ENCODE measurements at regions not wholly inside any gene's neighbourhood (a gene's known extent, or its start where the extent isn't known, plus 50 kb on each side); places are given as distances from the start of the nearest gene placed in this dataset.

DNA sequence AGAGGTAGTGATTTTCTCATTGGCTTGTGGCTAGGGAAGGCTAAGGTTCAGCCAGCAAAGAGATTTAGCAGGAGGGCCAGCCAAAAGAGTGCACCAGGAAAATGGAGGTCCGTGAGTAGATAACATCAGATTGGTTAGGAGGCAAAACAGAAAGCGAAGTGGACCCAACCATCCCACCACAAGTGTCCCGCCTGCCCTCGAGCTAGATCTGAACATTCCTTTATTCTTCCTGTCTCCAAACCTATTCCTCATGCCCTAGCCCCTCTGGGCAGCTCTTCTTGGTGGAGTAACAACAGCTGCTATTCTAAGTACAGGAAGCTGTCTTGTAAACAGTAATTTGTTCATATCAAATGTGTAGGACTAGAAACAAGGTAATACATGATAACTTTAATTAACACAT lies 85.7 kb upstream of the BET1 start:
- no peak overlapping the region for H3K27ac Mint-ChIP-seq (ENCODE audit: low read depth, unreplicated experiment)
- peaks cover 6% of the 10 kb centered on the region for H3K4me1 Mint-ChIP-seq (ENCODE audit: insufficient read depth, unreplicated experiment)
- H3K4me3 Mint-ChIP-seq (ENCODE audit: unreplicated experiment), result no peak overlapping the region
- DNase-seq (ENCODE audit: unreplicated experiment), result no peak
- POLR2A ChIA-PET, result no interaction called here
- CTCF ChIA-PET, result interaction anchor here (0.7 to 5.8 kb wide), 4 partner anchors 9 to 290 kb away, joined by 3 to 41 read pairs (median 6); no protein-coding TSS in a partner anchor
- H3K36me3 Mint-ChIP-seq (ENCODE audit: insufficient read depth, unreplicated experiment), result no peaks in the 10 kb centered on the region
- TF ChIP-seq, protein P1, sequence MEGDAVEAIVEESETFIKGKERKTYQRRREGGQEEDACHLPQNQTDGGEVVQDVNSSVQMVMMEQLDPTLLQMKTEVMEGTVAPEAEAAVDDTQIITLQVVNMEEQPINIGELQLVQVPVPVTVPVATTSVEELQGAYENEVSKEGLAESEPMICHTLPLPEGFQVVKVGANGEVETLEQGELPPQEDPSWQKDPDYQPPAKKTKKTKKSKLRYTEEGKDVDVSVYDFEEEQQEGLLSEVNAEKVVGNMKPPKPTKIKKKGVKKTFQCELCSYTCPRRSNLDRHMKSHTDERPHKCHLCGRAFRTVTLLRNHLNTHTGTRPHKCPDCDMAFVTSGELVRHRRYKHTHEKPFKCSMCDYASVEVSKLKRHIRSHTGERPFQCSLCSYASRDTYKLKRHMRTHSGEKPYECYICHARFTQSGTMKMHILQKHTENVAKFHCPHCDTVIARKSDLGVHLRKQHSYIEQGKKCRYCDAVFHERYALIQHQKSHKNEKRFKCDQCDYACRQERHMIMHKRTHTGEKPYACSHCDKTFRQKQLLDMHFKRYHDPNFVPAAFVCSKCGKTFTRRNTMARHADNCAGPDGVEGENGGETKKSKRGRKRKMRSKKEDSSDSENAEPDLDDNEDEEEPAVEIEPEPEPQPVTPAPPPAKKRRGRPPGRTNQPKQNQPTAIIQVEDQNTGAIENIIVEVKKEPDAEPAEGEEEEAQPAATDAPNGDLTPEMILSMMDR (IDR thresholded peaks at IDR 0.05; ENCODE audit: unreplicated experiment), result no peak
- BruUV-seq (replicated peaks), result no TSS peak
- no peaks in the 10 kb centered on the region for H3K27me3 Mint-ChIP-seq (ENCODE audit: insufficient read depth, unreplicated experiment)
- intact Hi-C loops (cut with micrococcal nuclease), result no loop called here
- H3K9me3 Mint-ChIP-seq (ENCODE audit: unreplicated experiment), result no peaks in the 10 kb centered on the region

DNA sequence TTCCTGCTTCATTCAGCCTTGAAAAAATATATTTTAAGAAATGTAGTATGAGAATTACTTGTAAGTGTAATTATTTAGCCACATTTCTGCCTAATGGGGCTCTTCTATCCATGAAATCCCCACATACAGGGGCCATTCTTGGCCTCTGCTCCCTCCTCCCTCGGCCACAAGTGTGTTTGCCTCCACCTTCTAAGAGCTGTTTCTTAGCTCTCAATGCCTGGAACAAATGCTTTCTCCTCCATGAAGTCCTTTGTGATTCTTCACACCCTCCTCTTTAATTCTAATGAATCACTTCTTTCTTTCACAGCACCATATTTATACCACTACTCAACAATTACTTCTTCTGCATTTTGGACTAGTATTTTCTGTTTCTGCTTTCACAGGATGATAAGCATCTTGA lies 88.8 kb upstream of the BET1 start:
- ChIA-PET POLR2A (no interaction called here), CTCF (interaction anchor here (0.5 to 0.8 kb wide), 3 partner anchors 10 to 376 kb away, joined by 3 read pairs; partner anchors contain the start of gene GNG11)
- TF ChIP-seq, protein P1 (IDR thresholded peaks at IDR 0.05; ENCODE audit: unreplicated experiment), result no peak
- Mint-ChIP-seq H3K4me1 (ENCODE audit: insufficient read depth, unreplicated experiment) (peaks cover 8% of the 10 kb centered on the region), H3K27ac (ENCODE audit: low read depth, unreplicated experiment) (no peak overlapping the region), H3K9me3 (ENCODE audit: unreplicated experiment) (no peaks in the 10 kb centered on the region), H3K4me3 (ENCODE audit: unreplicated experiment) (no peak overlapping the region), H3K27me3 (ENCODE audit: insufficient read depth, unreplicated experiment) (no peaks in the 10 kb centered on the region), H3K36me3 (ENCODE audit: insufficient read depth, unreplicated experiment) (no peaks in the 10 kb centered on the region)
- intact Hi-C loops (cut with micrococcal nuclease), result no loop called here
- no TSS peak for BruUV-seq (replicated peaks)
- no peak for DNase-seq (ENCODE audit: unreplicated experiment)

DNA sequence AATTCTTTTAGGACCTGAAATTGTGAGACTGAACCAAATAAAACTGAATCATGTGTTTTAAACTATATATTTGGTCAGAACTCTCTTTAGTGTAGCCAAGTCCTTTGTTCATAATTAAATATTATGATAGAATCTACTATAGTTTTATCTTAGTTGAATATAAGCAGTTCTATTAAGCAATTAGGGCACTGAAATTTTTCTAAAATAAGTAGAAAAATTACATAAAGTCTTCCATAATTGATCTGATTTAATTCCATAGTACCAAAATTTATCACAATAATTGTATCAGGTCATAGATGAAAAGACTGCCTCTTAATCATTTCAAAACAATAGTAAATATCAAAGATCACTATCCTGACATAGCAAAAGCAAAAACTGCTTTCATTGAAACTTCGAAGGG lies 90.1 kb upstream of the BET1 start:
- Mint-ChIP-seq H3K4me1 (ENCODE audit: insufficient read depth, unreplicated experiment) (peaks cover 7% of the 10 kb centered on the region), H3K9me3 (ENCODE audit: unreplicated experiment) (no peaks in the 10 kb centered on the region), H3K36me3 (ENCODE audit: insufficient read depth, unreplicated experiment) (no peaks in the 10 kb centered on the region), H3K27ac (ENCODE audit: low read depth, unreplicated experiment) (no peak overlapping the region), H3K27me3 (ENCODE audit: insufficient read depth, unreplicated experiment) (no peaks in the 10 kb centered on the region), H3K4me3 (ENCODE audit: unreplicated experiment) (no peak overlapping the region)
- no TSS peak for BruUV-seq (replicated peaks)
- POLR2A ChIA-PET, result interaction anchor here (0.6 to 0.7 kb wide), 2 partner anchors 26 to 38 kb away, joined by 3 to 4 read pairs; no protein-coding TSS in a partner anchor
- TF ChIP-seq, protein P1 (IDR thresholded peaks at IDR 0.05; ENCODE audit: unreplicated experiment), result no peak
- CTCF ChIA-PET, result interaction anchor here (0.8 to 0.9 kb wide), 2 partner anchors 10 to 411 kb away, joined by 3 to 4 read pairs; no protein-coding TSS in a partner anchor
- intact Hi-C loops (cut with micrococcal nuclease), result no loop called here
- no peak for DNase-seq (ENCODE audit: unreplicated experiment)

DNA sequence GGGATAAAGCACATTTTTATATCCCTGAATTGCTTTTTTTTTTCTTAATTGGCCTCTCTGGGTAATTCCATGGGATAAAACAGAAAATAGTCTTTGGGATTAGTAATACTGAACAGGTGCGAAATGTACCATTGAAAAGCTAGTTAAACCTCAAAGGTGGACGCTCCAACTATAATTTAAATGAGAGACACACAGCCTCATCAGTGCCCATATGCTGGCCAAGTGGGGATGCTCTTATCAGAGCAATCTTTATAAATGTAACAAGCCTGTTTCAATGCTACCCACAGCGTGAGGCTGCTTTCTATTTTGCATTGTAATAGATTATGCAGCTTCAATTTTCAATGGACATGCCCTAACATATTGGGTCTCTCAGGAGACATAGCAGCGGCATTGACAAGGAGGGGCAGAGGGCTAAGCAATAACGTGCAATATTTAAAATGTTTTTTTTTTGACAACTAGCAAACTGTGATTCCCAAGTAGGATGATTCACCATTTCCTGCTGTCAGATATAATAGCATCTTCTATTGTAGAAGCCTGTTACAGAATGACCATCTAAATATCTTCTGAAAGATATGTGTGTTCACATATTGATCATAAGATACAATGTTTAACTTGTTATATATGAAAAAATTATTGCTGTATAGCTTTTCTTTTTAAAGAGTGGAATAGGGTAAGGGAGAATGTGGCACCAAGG lies 91.3 kb upstream of the BET1 start:
- Mint-ChIP-seq H3K4me1 (ENCODE audit: insufficient read depth, unreplicated experiment) (peaks cover 7% of the 10 kb centered on the region), H3K4me3 (ENCODE audit: unreplicated experiment) (no peak overlapping the region), H3K9me3 (ENCODE audit: unreplicated experiment) (no peaks in the 10 kb centered on the region), H3K27ac (ENCODE audit: low read depth, unreplicated experiment) (no peak overlapping the region), H3K27me3 (ENCODE audit: insufficient read depth, unreplicated experiment) (no peaks in the 10 kb centered on the region), H3K36me3 (ENCODE audit: insufficient read depth, unreplicated experiment) (no peaks in the 10 kb centered on the region)
- no peak for DNase-seq (ENCODE audit: unreplicated experiment)
- ChIA-PET CTCF (interaction anchor here (0.6 to 2.3 kb wide), 7 partner anchors 8 to 1452 kb away, joined by 3 to 11 read pairs (median 4); no protein-coding TSS in a partner anchor), POLR2A (interaction anchor here (0.6 to 0.7 kb wide), 2 partner anchors 13 to 100 kb away, joined by 3 to 5 read pairs; no protein-coding TSS in a partner anchor)
- no TSS peak for BruUV-seq (replicated peaks)
- TF ChIP-seq, protein P1 (IDR thresholded peaks at IDR 0.05; ENCODE audit: unreplicated experiment), result no peak
- intact Hi-C loops (cut with micrococcal nuclease), result no loop called here
